ENCODE measurements at regions not wholly inside any gene's neighbourhood (a gene's known extent, or its start where the extent isn't known, plus 50 kb on each side); places are given as distances from the start of the nearest gene placed in this dataset.

DNA sequence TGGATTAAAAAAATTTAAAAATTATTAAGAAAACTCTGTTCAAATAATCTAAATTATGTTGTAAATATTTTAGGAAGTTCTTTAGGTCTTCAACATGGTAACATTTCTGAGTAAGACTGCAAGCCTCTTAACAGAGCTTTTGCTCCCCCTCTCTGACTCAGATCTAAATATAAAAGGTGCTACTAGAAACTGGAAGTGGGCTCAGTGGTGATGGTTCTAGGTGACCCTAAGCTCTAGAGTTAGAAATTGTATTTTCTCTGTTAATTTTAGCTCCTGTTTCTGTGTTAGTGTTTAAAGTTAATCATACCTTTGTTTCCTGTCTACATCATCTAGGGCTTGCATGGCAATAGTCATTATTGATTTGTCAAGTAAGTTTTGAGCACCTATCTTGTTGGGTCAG, 159.9 kb upstream of the MEIS2 start:
- intact Hi-C loops (cut with micrococcal nuclease) = no loop called here

GRCh38 chr15:37261685-37262084, 161.3 kb upstream of the MEIS2 start:
- intact Hi-C loops (cut with micrococcal nuclease) = no loop called here

DNA sequence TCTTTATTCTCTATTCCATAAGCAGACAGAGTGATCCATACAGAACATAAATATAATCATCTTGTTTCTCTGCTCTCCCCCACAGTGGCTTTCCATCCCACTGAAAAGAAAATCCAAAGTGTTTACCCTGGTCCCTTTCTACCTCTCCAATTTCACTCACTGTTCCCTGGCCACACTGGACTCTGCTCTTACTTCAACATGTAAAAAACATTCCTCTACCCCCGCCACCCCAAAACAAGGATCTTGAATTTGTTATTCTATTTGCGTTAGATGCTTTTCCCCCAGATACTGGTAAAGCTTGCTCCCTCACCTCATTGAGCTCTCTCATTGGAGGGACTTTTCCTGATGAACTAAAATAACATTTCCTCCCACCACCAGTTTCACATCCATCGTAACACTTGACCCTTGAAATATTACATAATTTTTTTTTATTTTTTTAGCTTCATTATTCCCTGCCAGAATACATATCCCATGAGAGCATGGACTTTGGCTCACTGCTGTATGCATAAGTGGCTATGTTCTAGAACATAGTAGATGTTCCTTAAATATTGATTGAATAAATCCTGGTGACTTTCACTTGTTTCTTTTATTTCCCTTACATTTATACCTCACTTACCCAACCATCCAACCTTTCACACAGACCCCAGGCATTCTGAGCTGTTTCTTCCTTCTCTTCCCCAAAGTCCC, 162.7 kb upstream of the MEIS2 start:
- intact Hi-C loops (cut with micrococcal nuclease) = no loop called here

DNA sequence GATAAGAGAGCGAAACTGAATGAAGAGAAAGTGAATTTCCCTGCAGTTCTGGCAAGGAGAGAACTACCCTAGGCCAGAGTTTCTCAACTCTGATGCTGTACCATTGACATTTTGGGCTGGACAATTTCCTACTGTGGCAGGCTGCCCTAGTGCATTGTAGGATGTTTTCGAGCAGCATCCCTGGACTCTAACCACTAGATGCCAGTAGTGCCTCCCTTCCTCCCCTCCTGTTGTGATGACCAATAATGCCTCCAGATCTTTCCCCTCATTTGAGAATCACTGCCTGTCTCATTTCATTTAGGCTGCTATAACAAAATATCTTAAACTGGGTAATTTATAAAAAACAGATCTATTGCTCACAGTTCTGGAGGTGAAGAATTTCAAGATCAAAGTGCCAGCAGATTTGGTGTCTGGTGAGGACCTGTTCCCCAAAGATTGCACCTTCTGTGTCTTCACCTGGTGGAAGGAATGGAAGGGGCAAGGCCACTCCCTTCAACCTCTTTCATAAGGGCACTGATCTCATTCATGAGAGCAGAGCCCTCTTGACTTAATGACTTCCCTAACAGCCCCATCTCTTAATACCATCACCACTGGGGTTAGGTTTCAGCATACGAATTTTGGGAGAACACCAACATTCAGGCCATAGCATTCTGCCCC, 188.9 kb upstream of the MEIS2 start:
- intact Hi-C loops (cut with micrococcal nuclease) = no loop called here

GRCh38 chr15:37291920-37292319, 191.6 kb upstream of the MEIS2 start:
- intact Hi-C loops (cut with micrococcal nuclease) = no loop called here

DNA sequence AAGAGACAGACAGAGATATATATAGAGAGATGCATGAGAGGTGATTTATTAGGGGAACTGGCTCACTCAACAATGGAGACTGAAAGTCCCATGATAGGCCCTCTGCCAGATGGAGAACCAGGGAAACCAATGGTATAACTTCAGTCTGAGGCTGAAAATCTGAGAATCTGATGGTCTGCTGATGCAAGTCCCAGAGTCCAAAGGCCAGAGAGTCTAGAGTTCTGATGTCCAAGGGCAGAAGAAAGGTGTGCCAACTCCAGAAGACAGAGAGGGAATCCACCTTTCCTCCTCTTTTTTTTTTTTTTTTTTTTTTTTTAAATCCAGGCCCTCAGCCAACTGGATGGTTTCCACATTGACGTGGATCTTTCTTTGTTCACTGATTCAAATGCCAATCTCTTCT, 197.9 kb upstream of the MEIS2 start:
- intact Hi-C loops (cut with micrococcal nuclease) = no loop called here

GRCh38 chr15:37339437-37339836, 239.1 kb upstream of the MEIS2 start:
- intact Hi-C loops (cut with micrococcal nuclease) = no loop called here

- intact Hi-C loops (cut with micrococcal nuclease) = no loop called here
These were observed 239.5 kb upstream of the MEIS2 start for GRCh38 chr15:37339856-37340255.

GRCh38 chr15:37340438-37340837, 240.1 kb upstream of the MEIS2 start:
- intact Hi-C loops (cut with micrococcal nuclease) = no loop called here

DNA sequence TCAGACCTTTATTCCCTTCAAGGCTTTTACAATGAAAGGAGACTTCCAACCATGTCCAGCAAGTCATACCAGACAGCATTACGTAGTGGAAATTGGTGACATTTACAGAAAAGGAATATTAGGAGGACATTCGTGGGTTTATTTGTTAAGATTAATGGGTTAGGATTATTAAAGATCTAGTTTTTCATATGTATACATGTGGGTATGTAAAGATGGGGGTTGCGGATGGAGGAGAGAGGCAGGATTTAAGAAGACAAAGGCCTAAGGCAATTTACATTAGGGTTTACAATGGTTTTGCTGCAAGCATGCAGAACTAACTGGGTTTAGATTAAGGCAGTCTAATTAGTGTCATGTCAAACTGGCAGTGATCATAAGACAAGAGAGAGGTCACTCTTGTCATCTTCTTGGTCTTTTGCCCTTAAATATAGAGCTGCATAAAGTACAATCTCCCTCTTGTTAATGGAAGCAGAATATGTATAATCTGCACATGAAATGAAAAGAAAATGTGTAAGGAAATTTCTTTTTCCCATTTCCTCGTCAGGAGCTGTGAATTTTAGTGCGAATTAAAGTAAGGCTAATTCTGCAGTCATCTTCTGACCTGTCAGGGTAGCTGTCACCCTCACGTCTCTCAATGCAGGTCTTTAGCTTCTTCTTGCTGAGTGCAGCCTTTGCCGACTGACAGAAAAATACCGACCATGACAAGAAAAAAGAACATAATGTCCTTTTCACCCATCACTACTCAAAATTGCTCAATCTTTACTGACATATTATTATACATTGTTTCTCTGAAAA, 258.9 kb upstream of the MEIS2 start:
- intact Hi-C loops (cut with micrococcal nuclease) = no loop called here

GRCh38 chr15:37359893-37360290, 259.5 kb upstream of the MEIS2 start:
- intact Hi-C loops (cut with micrococcal nuclease) = loop anchor here (10.0 kb wide), 1 partner anchor 75 kb away; no protein-coding TSS in a partner anchor

GRCh38 chr15:37360724-37361123, 260.4 kb upstream of the MEIS2 start:
- intact Hi-C loops (cut with micrococcal nuclease) = loop anchor here (10.0 kb wide), 1 partner anchor 74 kb away; no protein-coding TSS in a partner anchor

DNA sequence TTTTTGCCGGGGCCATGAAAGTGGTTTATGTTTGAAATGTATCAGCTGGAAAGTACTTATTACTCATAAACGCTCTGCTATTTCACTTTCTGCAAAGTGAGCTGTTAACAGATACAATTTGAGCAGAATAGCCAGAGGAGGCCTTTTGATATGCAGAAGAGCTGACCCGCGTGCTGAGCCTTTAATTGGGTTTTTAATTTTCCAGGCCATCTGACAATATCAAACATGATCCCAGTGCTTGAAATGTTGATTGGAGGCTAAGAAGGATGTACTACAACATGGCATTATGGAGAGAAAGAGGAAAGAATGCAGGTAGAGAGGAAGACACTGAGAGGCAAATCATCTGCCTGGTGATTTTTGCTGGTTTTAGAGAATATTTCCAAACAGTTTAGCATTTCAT, 261.3 kb upstream of the MEIS2 start:
- intact Hi-C loops (cut with micrococcal nuclease) = loop anchor here (10.0 kb wide), 1 partner anchor 73 kb away; no protein-coding TSS in a partner anchor

GRCh38 chr15:37362414-37362813, 262.1 kb upstream of the MEIS2 start:
- intact Hi-C loops (cut with micrococcal nuclease) = loop anchor here (10.0 kb wide), 1 partner anchor 72 kb away; no protein-coding TSS in a partner anchor

GRCh38 chr15:37368961-37369360, 268.6 kb upstream of the MEIS2 start:
- intact Hi-C loops (cut with micrococcal nuclease) = loop anchor here (10.0 kb wide), 1 partner anchor 66 kb away; no protein-coding TSS in a partner anchor

DNA sequence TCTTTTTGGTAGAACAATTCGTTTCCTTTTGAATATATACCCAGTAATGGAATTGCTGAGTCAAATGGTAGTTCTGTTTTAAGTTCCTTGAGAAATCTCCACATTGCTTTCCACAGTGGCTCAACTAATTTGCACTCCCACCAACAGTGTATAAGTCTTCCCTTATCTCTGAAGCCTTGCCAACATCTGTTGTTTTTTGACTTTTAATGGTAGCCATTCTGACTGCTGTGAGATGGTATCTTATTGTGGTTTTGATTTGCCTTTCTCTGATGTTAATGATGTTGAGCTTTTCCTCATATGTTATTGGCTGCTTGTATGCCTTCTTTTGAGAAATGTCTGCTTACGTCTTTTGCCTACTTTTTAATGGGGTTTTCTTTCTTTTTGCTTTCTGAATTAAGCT, 270.6 kb upstream of the MEIS2 start:
- intact Hi-C loops (cut with micrococcal nuclease) = no loop called here

DNA sequence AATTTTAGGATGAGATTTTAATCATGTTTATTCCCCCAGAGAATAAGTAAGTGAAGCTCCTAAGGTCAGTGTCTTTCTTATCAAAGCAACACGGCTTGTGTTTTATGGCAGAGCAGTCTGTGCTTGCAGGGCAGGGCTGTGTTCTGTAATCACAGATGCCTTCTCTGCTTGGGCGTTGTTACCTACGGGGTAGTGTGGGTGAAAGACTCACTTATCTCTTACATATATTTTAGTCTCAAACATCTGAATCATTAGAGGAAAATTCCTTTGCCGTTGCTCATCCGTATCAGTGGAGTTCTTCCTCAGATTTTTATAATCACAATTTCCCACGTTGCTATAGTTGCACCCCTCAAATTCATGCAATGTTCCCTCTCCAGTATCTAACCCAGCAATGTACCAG, 271.7 kb upstream of the MEIS2 start:
- intact Hi-C loops (cut with micrococcal nuclease) = no loop called here

- intact Hi-C loops (cut with micrococcal nuclease) = no loop called here
These were observed 275.2 kb upstream of the MEIS2 start for GRCh38 chr15:37375519-37375918.

- intact Hi-C loops (cut with micrococcal nuclease) = no loop called here
These were observed 277.1 kb upstream of the MEIS2 start for GRCh38 chr15:37377428-37377827.

GRCh38 chr15:37394402-37395099, 294.2 kb upstream of the MEIS2 start:
- intact Hi-C loops (cut with micrococcal nuclease) = no loop called here

DNA sequence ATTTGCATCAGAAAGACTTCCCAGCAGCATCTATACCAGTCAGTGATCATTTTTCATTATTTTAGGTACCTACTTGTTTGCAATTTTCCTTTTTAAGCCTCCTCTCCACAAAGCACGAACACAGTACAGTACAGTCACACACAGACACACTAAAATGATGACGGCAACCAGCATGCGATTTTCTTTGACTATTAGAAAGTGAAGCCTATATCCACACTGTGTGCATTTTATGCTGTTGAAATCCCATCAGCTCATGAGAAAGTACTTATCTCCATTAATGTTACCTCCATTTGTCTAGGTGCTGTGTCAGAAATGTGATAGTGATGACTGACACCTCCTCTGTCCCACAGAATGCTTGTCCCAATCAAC, 294.7 kb upstream of the MEIS2 start:
- intact Hi-C loops (cut with micrococcal nuclease) = no loop called here

All from T-helper 1 cell treated with Interleukin-12 subunit alpha and Interleukin-12 subunit beta and Interleukin-4 antibody, amounts not matched to agents 30 ng/mL and 1 ng/mL, for 36 hours (primary cell).